ENCODE measurements at regions not wholly inside any gene's neighbourhood (a gene's known extent, or its start where the extent isn't known, plus 50 kb on each side); places are given as distances from the start of the nearest gene placed in this dataset.
A peak's percentile ranks its signal among the peaks of the same experiment; 100 is the strongest.

DNA sequence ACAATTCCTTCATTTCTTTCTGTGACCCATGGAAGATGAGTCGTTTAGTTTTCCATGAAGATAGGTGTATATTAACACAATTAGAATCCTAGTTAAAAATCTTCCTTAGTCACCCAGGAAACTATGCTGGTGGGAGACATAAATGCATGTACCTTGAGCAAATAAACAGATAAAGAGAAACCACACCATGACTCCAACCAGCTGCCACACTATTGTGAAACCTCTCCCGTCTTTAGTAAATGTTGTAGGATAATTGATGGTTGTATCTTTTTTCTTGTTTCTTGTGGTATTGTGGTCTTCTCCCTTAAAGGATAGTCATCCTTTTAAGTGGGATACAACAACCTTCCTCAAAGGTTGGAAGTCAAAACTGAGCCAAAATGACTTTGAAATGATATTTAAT lies 103.8 kb upstream of the LEF1 start:
- DNase-seq (ENCODE audit: low read depth), result peak; percentile 96

DNA sequence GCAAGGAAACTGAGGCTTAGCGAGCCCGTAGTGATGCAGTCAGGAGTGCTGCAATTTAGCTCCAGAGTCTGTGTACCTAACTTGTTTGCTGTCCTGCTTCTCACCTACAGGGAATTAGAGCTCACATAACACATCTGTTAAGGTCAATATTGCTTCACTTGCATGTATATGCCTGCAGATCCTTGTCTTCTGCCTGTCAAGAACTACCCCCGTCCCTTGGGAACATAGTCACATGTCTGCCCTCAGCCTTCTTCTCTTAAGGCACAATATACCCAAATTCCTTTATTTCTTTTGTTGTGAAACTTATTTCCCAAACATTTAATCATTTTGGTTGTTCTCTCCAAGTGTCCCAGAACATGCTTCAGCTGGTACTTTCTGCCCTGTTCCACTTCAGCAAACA lies 103.3 kb upstream of the LEF1 start:
- DNase-seq (ENCODE audit: low read depth), result peak; percentile 53

DNA sequence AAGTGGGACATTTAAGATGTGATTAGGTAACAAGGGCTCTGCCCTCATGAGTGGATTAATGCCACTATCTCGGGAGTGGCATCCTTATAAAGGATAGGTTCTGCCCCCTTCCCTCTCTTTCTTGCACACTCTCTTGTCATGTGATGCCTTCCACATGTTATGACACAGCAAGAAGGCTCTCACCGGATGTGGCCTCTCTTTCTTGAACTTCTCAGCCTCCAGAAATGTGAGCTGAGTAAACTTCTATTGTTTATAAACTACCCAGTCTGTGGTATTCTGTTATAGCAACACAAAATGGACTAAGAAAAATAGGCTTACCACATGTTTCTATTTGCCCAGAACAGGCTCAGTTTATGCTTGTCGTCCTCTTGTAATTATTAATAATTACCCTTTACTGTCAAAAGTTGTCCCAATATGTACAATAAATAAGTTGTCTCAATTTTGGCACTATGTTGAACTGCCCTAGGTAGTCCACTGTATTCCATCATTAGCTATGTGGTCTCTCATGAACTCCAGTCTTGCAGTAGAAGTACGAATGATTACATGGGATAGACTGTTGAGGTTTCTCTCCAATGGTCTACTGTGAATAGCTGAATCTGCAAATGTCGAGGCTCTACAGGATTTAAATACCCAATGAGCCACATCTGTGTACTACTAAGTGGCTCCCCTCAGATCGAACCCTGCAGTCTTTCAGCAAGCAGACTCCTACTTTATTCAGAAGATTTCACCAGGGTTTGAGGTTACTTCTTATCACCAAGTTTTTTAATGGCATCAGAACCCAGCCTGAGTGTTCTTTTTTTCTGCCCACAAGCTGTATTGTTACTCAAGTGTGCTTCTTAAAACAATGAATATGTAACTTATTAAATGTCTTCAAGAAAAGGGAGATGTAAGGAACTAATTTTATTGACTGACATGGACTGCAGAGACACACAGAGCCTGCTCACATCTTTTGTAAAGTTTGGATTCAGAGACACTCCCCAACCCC lies 102.0 kb upstream of the LEF1 start:
- peak; percentile 92 for DNase-seq (ENCODE audit: low read depth)

DNA sequence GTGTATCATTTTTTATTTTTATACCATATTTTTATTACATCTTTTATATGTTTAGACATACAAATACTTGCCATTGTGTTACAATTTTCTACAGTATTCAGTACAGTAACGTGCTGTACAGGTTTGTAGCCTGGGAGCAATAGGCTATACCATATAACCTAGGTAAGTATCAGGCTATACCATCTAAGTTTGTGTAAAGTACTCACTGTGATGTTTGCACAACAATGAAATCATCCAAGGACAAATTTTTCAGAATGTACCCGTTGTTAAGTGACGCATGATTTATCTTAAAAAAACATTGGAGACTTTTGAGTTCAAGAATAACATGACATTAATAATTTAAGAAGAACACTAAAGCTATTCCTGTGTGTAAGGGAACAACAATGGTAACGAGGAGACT lies 96.0 kb upstream of the LEF1 start:
- peak; percentile 10 for DNase-seq (ENCODE audit: low read depth)

DNA sequence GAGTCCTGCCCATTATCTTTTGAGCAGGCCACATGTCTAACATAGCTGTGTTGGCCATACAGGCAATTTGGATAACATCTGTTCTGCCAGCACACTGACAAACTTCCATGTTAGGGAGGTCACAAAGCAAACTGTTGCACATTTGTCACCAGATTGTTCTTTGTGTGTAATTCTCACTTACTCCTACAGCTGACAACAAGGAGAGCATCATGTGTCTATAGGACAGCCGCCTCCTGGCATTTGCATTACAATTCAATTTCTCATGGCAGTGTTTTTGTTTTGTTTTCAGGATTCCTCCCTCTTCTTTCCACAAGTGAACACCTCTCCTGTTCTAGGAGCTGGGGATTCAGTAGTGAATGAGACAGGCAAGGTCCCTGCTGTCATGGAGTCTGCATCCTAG lies 94.3 kb upstream of the LEF1 start:
- no peak for DNase-seq (ENCODE audit: low read depth)

DNA sequence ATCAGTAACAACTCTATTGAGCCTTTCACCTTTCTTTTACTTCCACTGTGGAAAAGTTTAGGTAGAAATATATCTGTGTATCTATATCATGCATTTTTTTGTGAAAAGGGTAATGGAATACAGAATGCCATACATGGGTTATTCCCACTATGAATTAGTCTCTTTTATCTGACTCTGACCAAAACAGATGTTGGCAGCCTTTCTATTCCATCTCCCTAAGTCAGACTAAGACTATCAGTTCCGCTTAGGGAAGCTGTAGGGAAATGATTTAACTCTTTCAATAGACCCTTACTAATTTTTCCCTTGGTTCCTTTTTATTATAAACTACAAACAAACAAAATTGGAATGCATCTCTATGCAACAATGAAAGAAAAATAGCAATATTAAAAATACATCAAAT lies 92.3 kb upstream of the LEF1 start:
- no peak for DNase-seq (ENCODE audit: low read depth)

GRCh38 chr4:108256538-108256937 lies 87.8 kb upstream of the LEF1 start:
- no peak for DNase-seq (ENCODE audit: low read depth)

GRCh38 chr4:108255203-108255747 lies 86.5 kb upstream of the LEF1 start:
- DNase-seq (ENCODE audit: low read depth), result peak; percentile 38

DNA sequence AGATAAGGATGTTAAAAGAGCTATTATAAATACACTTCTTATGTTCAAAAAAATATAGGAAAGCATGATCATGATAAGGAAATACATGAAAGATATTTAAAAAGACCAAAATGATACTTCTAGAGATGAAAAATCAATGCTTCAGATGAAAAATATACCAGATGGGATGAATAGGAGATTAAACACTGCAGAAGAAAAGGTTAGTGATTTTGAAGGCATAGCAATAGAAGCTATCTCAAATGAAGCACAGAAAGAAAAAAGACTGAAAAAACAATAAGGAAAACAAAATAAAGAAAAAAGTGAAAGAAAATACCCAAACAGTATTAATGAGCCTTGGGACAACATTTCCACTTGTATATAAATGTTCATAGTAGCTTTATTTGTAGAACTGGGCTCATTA lies 80.7 kb upstream of the LEF1 start:
- no peak for DNase-seq (ENCODE audit: low read depth)

GRCh38 chr4:108247387-108248049 lies 78.8 kb upstream of the LEF1 start:
- DNase-seq (ENCODE audit: low read depth), result no peak

- DNase-seq (ENCODE audit: low read depth), result no peak
Measured at GRCh38 chr4:108244606-108245005, 75.9 kb upstream of the LEF1 start.

DNA sequence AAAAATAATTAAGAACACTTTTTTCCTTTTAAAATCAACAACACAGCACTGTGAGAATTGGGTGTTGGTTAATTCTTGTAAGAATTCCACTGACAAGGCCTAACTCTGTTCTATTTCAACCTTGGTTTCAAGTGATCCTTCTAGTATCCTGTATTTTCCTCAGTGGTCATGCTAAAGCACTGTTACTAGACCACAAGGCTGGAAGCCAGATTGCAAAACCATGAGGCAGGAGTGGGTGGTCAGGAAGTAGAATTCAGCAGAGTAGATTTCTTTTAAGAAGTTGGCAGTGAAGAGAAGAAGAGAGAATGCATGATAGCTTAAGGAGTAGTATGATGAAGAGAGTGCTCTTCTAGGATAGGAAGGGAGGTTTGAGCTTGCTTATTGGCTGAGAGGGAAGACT lies 71.6 kb upstream of the LEF1 start:
- peak; percentile 93 for DNase-seq (ENCODE audit: low read depth)

GRCh38 chr4:108237693-108238092 lies 69.0 kb upstream of the LEF1 start:
- no peak for DNase-seq (ENCODE audit: low read depth)

GRCh38 chr4:108236264-108236663 lies 67.5 kb upstream of the LEF1 start:
- DNase-seq (ENCODE audit: low read depth), result no peak

DNA sequence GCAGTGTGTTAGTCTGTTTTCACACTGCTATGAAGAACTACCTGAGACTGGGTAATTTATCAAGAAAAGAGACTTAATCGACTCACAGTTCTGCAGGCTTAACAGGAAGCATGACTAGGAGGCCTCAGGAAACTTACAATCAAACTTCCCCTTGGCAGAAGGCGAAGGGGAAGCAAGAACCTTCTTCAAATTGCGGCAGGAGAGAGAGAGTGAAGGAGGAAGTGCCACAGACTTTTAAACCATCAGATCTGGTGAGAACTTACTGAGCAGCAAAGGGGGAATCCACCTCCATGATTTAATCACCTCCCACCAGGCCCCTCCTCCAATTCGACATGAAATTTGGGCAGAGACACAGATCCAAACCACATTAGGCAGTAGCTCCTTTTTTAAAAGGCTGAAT lies 59.2 kb upstream of the LEF1 start:
- no peak for DNase-seq (ENCODE audit: low read depth)

DNA sequence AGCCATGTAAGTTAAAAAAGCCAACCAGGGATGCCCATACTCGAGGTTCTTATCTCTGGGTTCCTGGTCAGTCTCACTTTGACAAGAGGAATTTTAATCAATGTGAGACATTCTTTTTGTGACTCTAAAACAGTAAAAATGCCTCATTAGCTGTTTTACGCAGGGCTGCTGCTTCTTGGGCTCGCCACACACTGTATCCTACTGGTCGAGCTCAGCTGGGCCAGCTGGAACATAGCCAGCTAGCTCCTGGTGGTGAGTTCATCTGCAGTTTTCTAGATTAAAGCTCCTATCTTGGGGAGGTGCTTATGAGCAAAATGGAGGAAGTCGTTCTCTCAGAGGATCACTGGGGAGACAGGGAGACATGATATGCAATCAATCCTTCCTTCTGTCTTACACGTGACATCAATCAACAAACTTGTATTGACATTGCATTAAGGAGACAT lies 55.9 kb upstream of the LEF1 start:
- peak; percentile 87 for DNase-seq (ENCODE audit: low read depth)

DNA sequence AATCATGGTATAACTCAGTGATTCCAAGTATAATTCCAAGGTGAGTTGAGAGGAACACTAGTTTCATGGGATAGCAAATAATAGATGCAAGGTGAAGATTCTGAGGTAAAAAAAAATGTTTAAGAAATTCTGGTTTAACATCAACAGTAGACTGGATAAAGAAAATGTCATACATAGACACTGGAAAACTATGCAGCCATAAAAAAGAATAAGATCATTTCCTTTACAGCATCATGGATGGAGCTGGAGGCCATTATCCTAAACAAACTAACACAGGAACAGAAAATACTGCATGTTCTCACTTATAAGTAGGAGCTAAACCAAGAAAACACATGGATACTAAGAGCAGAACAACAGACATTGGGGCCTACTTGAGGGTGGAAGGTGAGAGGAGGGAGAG lies 54.6 kb upstream of the LEF1 start:
- no peak for DNase-seq (ENCODE audit: low read depth)

- peak; percentile 30 for DNase-seq (ENCODE audit: low read depth)
Measured at GRCh38 chr4:108219998-108220397, 51.3 kb upstream of the LEF1 start.
